ENCODE measurements at regions not wholly inside any gene's neighbourhood (a gene's known extent, or its start where the extent isn't known, plus 50 kb on each side); places are given as distances from the start of the nearest gene placed in this dataset.
"Not testable (repeated sequence)": the region's sequence is repeated elsewhere in the genome, so short reads cannot be mapped to it uniquely, and the experiment has no call there.

DNA sequence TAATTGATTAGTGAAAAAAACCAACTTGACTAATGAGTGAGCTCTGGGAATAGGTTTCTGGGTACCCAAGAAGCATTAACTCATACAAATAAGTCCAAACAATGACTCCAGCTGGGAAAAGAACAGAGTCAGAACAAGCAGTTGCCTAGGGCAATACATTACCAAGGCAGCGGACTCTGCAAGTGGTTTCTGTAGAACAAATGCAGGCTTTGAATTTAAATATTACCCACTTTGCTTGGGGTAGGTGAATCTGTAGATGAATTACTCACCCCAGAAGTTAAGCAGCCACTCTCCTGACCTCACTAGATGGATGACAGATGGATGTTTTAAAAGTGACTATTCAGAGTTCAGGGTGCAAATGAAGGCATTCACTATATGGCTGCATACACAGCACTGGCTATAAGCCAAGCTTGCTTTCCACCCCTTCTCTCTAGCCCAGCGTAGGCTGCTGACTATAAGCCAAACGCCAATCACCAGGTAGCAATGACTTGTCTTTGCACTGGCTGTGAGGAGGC is 73.1 kb upstream of the BHLHE40 start:
- Mint-ChIP-seq H3K4me3 (peak overlapping the region; percentile 9), H3K27me3 (no peaks in the 10 kb centered on the region), H3K4me1 (ENCODE audit: unreplicated experiment) (peaks cover 46% of the 10 kb centered on the region), H3K9me3 (no peaks in the 10 kb centered on the region), H3K36me3 (no peaks in the 10 kb centered on the region), H3K27ac (peak overlapping the region; percentile 95)
- DNase-seq (ENCODE audit: extremely low spot score, unreplicated experiment): no peak
- TF ChIP-seq, protein P1, sequence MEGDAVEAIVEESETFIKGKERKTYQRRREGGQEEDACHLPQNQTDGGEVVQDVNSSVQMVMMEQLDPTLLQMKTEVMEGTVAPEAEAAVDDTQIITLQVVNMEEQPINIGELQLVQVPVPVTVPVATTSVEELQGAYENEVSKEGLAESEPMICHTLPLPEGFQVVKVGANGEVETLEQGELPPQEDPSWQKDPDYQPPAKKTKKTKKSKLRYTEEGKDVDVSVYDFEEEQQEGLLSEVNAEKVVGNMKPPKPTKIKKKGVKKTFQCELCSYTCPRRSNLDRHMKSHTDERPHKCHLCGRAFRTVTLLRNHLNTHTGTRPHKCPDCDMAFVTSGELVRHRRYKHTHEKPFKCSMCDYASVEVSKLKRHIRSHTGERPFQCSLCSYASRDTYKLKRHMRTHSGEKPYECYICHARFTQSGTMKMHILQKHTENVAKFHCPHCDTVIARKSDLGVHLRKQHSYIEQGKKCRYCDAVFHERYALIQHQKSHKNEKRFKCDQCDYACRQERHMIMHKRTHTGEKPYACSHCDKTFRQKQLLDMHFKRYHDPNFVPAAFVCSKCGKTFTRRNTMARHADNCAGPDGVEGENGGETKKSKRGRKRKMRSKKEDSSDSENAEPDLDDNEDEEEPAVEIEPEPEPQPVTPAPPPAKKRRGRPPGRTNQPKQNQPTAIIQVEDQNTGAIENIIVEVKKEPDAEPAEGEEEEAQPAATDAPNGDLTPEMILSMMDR (conservative IDR thresholded peaks at IDR 0.05): no peak

DNA sequence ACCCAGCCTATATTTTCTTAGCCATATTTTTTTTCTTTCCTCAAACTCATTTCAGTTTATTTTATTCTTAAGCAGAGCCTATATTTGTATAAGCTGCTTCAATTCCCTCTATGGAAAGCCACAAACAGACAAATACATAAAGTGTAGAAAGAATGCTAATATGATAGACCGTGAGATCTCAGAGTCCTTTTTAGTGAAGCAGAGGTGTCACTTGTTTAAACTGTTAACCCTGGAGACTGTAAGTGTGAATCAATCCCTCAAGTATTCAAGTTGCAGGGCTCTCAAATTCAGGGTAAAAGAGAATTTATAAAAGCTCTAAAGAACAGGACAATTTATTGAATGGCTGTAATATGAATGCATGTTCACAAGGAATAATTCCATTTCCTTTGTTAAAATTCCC is 72.2 kb upstream of the BHLHE40 start:
- H3K27me3 Mint-ChIP-seq: no peaks in the 10 kb centered on the region
- H3K36me3 Mint-ChIP-seq: no peaks in the 10 kb centered on the region
- peaks cover 43% of the 10 kb centered on the region for H3K4me1 Mint-ChIP-seq (ENCODE audit: unreplicated experiment)
- no peak overlapping the region for H3K4me3 Mint-ChIP-seq
- peak overlapping the region; percentile 95 for H3K27ac Mint-ChIP-seq
- no peak for DNase-seq (ENCODE audit: extremely low spot score, unreplicated experiment)
- no peaks in the 10 kb centered on the region for H3K9me3 Mint-ChIP-seq
- TF ChIP-seq, protein P1 (conservative IDR thresholded peaks at IDR 0.05): no peak

- H3K27ac Mint-ChIP-seq: peak overlapping the region; percentile 50
- DNase-seq (ENCODE audit: extremely low spot score, unreplicated experiment): no peak
- no peaks in the 10 kb centered on the region for H3K36me3 Mint-ChIP-seq
- no peaks in the 10 kb centered on the region for H3K9me3 Mint-ChIP-seq
- peaks cover 36% of the 10 kb centered on the region for H3K4me1 Mint-ChIP-seq (ENCODE audit: unreplicated experiment)
- TF ChIP-seq, protein P1 (conservative IDR thresholded peaks at IDR 0.05): no peak
- no peaks in the 10 kb centered on the region for H3K27me3 Mint-ChIP-seq
- no peak overlapping the region for H3K4me3 Mint-ChIP-seq
These were observed 71.4 kb upstream of the BHLHE40 start for GRCh38 chr3:4907643-4908432.

- DNase-seq (ENCODE audit: extremely low spot score, unreplicated experiment): no peak
- no peaks in the 10 kb centered on the region for H3K36me3 Mint-ChIP-seq
- no peak overlapping the region for H3K4me3 Mint-ChIP-seq
- peaks cover 36% of the 10 kb centered on the region for H3K4me1 Mint-ChIP-seq (ENCODE audit: unreplicated experiment)
- H3K27ac Mint-ChIP-seq: no peak overlapping the region
- TF ChIP-seq, protein P1 (conservative IDR thresholded peaks at IDR 0.05): no peak
- no peaks in the 10 kb centered on the region for H3K27me3 Mint-ChIP-seq
- H3K9me3 Mint-ChIP-seq: no peaks in the 10 kb centered on the region
These were observed 70.6 kb upstream of the BHLHE40 start for GRCh38 chr3:4908433-4909156.

- Mint-ChIP-seq H3K27me3 (no peaks in the 10 kb centered on the region), H3K36me3 (no peaks in the 10 kb centered on the region), H3K4me3 (no peak overlapping the region), H3K9me3 (no peaks in the 10 kb centered on the region), H3K27ac (no peak overlapping the region), H3K4me1 (ENCODE audit: unreplicated experiment) (no peaks in the 10 kb centered on the region)
- no peak for DNase-seq (ENCODE audit: extremely low spot score, unreplicated experiment)
- TF ChIP-seq, protein P1 (conservative IDR thresholded peaks at IDR 0.05): no peak
These were observed 64.8 kb upstream of the BHLHE40 start for GRCh38 chr3:4914464-4914863.

GRCh38 chr3:4921589-4921988 is 57.6 kb upstream of the BHLHE40 start:
- not testable (repeated sequence) for H3K27ac Mint-ChIP-seq; H3K27me3 Mint-ChIP-seq; H3K9me3 Mint-ChIP-seq; DNase-seq (ENCODE audit: extremely low spot score, unreplicated experiment); H3K4me3 Mint-ChIP-seq; H3K36me3 Mint-ChIP-seq; H3K4me1 Mint-ChIP-seq (ENCODE audit: unreplicated experiment)
